ENCODE measurements at regions not wholly inside any gene's neighbourhood (a gene's known extent, or its start where the extent isn't known, plus 50 kb on each side); places are given as distances from the start of the nearest gene placed in this dataset.

Small RNAs in the stretch of these regions (small RNA-seq; reads per million reads assigned to genes)
- gene RF02271 (ENCODE audit: insufficient read depth in 2 of 3, insufficient read length in 3 of 3, low read depth in 2 of 3, low replicate concordance in 1 of 3) (0 reads per million in 3 experiments), gene RPL36P1 (ENCODE audit: insufficient read depth in 2 of 3, insufficient read length in 3 of 3, low read depth in 2 of 3, low replicate concordance in 1 of 3) (0 reads per million in 3 experiments)
